Right lobe of liver (tissue), 4 donors: ENCODE measurements at regions not wholly inside any gene's neighbourhood (a gene's known extent, or its start where the extent isn't known, plus 50 kb on each side); places are given as distances from the start of the nearest gene placed in this dataset.

Source experiments
- CTCF ChIP-seq, 4 donors: fragments of 200-600 bp in 3 of 4; fragments of 450-650 bp in 1 of 4; IDR thresholded peaks; one replicate each; pipeline versions ENCODE4 v1.5.1 to v1.8.0; 2016 to 2022; ENCODE audit warnings: antibody characterized with exemption in 4 of 4, mild to moderate bottlenecking in 2 of 4
- POLR2A ChIP-seq: fragments of 450-650 bp; IDR thresholded peaks from one replicate; pipeline ENCODE4 v1.6.1; 2017; ENCODE audit warnings: antibody characterized with exemption, mild to moderate bottlenecking
- donor health status: DM: no; HTN: no; CAD: no.
- donor health status: DM: no; HTN: no; CAD: no.
- donor health status: DM: no; HTN: yes; CAD: no.

GRCh38 chr12:98146043-98146442 is 369.3 kb upstream of the TMPO start:
- TF ChIP-seq CTCF (IDR thresholded peaks at IDR 0.05): no peak
- no peak for TF ChIP-seq POLR2A
